ENCODE measurements at regions not wholly inside any gene's neighbourhood (a gene's known extent, or its start where the extent isn't known, plus 50 kb on each side); places are given as distances from the start of the nearest gene placed in this dataset.

GRCh38 chr6:105896821-105897095 is 189.4 kb upstream of the PRDM1 start (continued):
- TF ChIP-seq FOSL2 (IDR thresholded peaks at IDR 0.05) (no peak), FOSL2 (CRISPR knock-in tag; IDR thresholded peaks at IDR 0.05) (no peak), HOXB5 (CRISPR knock-in tag; IDR thresholded peaks at IDR 0.05) (no peak), HDAC2 (IDR thresholded peaks at IDR 0.05) (no peak), HOXA7 (CRISPR knock-in tag; IDR thresholded peaks at IDR 0.05) (no peak), KDM5A (IDR thresholded peaks at IDR 0.05) (no peak)
- TF ChIP-seq, protein P1, sequence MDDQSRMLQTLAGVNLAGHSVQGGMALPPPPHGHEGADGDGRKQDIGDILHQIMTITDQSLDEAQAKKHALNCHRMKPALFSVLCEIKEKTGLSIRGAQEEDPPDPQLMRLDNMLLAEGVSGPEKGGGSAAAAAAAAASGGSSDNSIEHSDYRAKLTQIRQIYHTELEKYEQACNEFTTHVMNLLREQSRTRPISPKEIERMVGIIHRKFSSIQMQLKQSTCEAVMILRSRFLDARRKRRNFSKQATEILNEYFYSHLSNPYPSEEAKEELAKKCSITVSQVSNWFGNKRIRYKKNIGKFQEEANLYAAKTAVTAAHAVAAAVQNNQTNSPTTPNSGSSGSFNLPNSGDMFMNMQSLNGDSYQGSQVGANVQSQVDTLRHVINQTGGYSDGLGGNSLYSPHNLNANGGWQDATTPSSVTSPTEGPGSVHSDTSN (IDR thresholded peaks at IDR 0.05): no peak

DNA sequence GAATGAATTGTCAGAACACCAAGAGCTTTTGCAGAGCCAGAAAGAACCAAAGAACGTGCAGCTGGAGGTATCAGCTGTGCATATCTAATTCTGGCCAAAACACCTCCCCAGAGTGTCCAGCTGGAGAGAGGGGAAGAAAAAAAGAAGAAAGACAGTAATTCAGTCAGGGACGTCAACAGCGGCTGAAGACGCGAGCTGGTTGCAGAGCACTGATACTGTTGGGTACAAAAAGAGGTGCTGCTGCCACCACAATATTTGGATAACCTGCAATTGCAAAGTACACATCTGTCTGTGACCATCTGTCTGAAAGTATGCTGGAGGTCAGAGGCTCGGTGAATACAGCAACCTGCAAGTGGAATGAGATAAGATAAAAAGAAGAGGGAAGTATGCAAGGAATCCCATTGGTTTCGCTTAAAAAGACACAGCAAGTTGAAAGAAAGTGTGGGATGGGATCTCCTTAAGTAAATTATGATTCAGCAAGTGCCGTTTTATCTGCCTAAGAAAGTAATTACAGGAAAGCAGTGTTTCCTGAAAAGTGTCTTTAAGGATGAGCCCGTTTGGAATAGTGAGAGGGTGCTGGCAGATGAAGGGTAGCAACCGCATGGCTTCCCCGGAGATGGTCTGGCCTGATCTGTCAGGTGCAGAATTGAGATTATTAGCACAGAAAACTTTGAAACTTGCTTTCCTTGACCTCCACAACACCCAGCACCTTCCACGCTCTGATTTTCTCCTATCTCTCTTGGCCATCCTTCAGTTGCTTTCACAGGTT is 189.9 kb upstream of the PRDM1 start:
- no peak for TF ChIP-seq CBX2 (IDR thresholded peaks at IDR 0.05; ENCODE audit: borderline replicate concordance, low read depth)
- TF ChIP-seq, protein P2, sequence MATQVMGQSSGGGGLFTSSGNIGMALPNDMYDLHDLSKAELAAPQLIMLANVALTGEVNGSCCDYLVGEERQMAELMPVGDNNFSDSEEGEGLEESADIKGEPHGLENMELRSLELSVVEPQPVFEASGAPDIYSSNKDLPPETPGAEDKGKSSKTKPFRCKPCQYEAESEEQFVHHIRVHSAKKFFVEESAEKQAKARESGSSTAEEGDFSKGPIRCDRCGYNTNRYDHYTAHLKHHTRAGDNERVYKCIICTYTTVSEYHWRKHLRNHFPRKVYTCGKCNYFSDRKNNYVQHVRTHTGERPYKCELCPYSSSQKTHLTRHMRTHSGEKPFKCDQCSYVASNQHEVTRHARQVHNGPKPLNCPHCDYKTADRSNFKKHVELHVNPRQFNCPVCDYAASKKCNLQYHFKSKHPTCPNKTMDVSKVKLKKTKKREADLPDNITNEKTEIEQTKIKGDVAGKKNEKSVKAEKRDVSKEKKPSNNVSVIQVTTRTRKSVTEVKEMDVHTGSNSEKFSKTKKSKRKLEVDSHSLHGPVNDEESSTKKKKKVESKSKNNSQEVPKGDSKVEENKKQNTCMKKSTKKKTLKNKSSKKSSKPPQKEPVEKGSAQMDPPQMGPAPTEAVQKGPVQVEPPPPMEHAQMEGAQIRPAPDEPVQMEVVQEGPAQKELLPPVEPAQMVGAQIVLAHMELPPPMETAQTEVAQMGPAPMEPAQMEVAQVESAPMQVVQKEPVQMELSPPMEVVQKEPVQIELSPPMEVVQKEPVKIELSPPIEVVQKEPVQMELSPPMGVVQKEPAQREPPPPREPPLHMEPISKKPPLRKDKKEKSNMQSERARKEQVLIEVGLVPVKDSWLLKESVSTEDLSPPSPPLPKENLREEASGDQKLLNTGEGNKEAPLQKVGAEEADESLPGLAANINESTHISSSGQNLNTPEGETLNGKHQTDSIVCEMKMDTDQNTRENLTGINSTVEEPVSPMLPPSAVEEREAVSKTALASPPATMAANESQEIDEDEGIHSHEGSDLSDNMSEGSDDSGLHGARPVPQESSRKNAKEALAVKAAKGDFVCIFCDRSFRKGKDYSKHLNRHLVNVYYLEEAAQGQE (IDR thresholded peaks at IDR 0.05): no peak
- no peak for TF ChIP-seq ELK1 (IDR thresholded peaks at IDR 0.05; ENCODE audit: low read depth, low read length)
- no peak for TF ChIP-seq MAZ (IDR thresholded peaks at IDR 0.05; ENCODE audit: borderline replicate concordance, low read depth, low read length)
- no peak for TF ChIP-seq NR3C1 (IDR thresholded peaks at IDR 0.05)
- no peak for TF ChIP-seq TP53 (CRISPR knock-in tag; IDR thresholded peaks at IDR 0.05)
- no peak for TF ChIP-seq BHLHE40 (IDR thresholded peaks at IDR 0.05; ENCODE audit: low read depth, low read length)
- TF ChIP-seq NFE2L2 (conservative IDR thresholded peaks at IDR 0.05; ENCODE audit: low read length): no peak
- no peak for TF ChIP-seq ZSCAN20 (CRISPR knock-in tag; IDR thresholded peaks at IDR 0.05)
- TF ChIP-seq ESRRA (IDR thresholded peaks at IDR 0.05; ENCODE audit: borderline replicate concordance, low read length): no peak
- TF ChIP-seq USF2 (IDR thresholded peaks at IDR 0.05): no peak
- TF ChIP-seq POLR2AphosphoS2 (conservative IDR thresholded peaks at IDR 0.05; ENCODE audit: low read length): no peak
- TF ChIP-seq EHF (CRISPR knock-in tag; IDR thresholded peaks at IDR 0.05): no peak
- TF ChIP-seq FOSB (CRISPR knock-in tag; IDR thresholded peaks at IDR 0.05): no peak
- no peak for TF ChIP-seq RNF2 (IDR thresholded peaks at IDR 0.05; ENCODE audit: borderline replicate concordance, low read depth)
- no peak for TF ChIP-seq KDM1A (IDR thresholded peaks at IDR 0.05; ENCODE audit: low read depth)
- TF ChIP-seq FOXS1 (CRISPR knock-in tag; IDR thresholded peaks at IDR 0.05): no peak
- TF ChIP-seq PHF8 (IDR thresholded peaks at IDR 0.05; ENCODE audit: borderline replicate concordance, low read depth): no peak
- no peak for TF ChIP-seq CHD4 (IDR thresholded peaks at IDR 0.05; ENCODE audit: borderline replicate concordance)
- no peak for TF ChIP-seq HOXB5 (CRISPR knock-in tag; IDR thresholded peaks at IDR 0.05)
- DNase-seq (ENCODE audit: low read depth in 1 of 2, low spot score in 1 of 2): no peak
- WGBS (ENCODE audit: missing lambda C conversion rate): 63% methylated on average over 12 of the region's 12 CpGs
- peak overlapping the region in 1 of 2 experiments; percentile 40; a peak in 1 of 6 replicates for H3K27ac ChIP-seq
- H3K4me3 ChIP-seq: no peak overlapping the region
- no peak for FAIRE-seq
- peaks cover 17% of the 10 kb centered on the region for H3K4me1 ChIP-seq
- no peak for ATAC-seq
- POLR2A ChIA-PET: no interaction called here
- CTCF ChIA-PET: no interaction called here
- H3K9me3 ChIP-seq: no peaks in the 10 kb centered on the region
- H3K4me2 ChIP-seq: peak overlapping the region; percentile 7; the same call in 1 of the 3 replicates
